ENCODE measurements at regions not wholly inside any gene's neighbourhood (a gene's known extent, or its start where the extent isn't known, plus 50 kb on each side); places are given as distances from the start of the nearest gene placed in this dataset.

- no peak for DNase-seq (ENCODE audit: low read depth in 2 of 2)
Observed at GRCh38 chr2:67462738-67463496, 65.8 kb downstream of the ETAA1 start.

GRCh38 chr2:67463810-67464209, 66.7 kb downstream of the ETAA1 start:
- DNase-seq (ENCODE audit: low read depth in 2 of 2) = no peak

- DNase-seq (ENCODE audit: low read depth in 2 of 2) = no peak
Observed at GRCh38 chr2:67465623-67466022, 68.5 kb downstream of the ETAA1 start.

- no peak for DNase-seq (ENCODE audit: low read depth in 2 of 2)
Observed at GRCh38 chr2:67466734-67467133, 69.6 kb downstream of the ETAA1 start.

GRCh38 chr2:67471681-67472080, 74.5 kb downstream of the ETAA1 start:
- DNase-seq (ENCODE audit: low read depth in 2 of 2) = no peak

GRCh38 chr2:67476809-67477790, 80.0 kb downstream of the ETAA1 start:
- DNase-seq (ENCODE audit: low read depth in 2 of 2) = no peak

GRCh38 chr2:67479261-67479660, 82.1 kb downstream of the ETAA1 start:
- DNase-seq (ENCODE audit: low read depth in 2 of 2) = no peak

GRCh38 chr2:67485431-67485830, 88.3 kb downstream of the ETAA1 start:
- DNase-seq (ENCODE audit: low read depth in 2 of 2) = no peak

- no peak for DNase-seq (ENCODE audit: low read depth in 2 of 2)
Observed at GRCh38 chr2:67486041-67486796, 89.1 kb downstream of the ETAA1 start.

GRCh38 chr2:67487993-67488392, 90.9 kb downstream of the ETAA1 start:
- no peak for DNase-seq (ENCODE audit: low read depth in 2 of 2)

GRCh38 chr2:67489396-67489795, 92.3 kb downstream of the ETAA1 start:
- DNase-seq (ENCODE audit: low read depth in 2 of 2) = no peak

GRCh38 chr2:67498931-67499330, 101.8 kb downstream of the ETAA1 start:
- no peak for DNase-seq (ENCODE audit: low read depth in 2 of 2)

GRCh38 chr2:67499989-67500388, 102.9 kb downstream of the ETAA1 start:
- DNase-seq (ENCODE audit: low read depth in 2 of 2) = no peak

- DNase-seq (ENCODE audit: low read depth in 2 of 2) = no peak
Observed at GRCh38 chr2:67500541-67500940, 103.4 kb downstream of the ETAA1 start.

- DNase-seq (ENCODE audit: low read depth in 2 of 2) = no peak
Observed at GRCh38 chr2:67502346-67503065, 105.4 kb downstream of the ETAA1 start.

- DNase-seq (ENCODE audit: low read depth in 2 of 2) = no peak
Observed at GRCh38 chr2:67503066-67503795, 106.1 kb downstream of the ETAA1 start.

GRCh38 chr2:67510745-67511144, 113.6 kb downstream of the ETAA1 start:
- DNase-seq (ENCODE audit: low read depth in 2 of 2) = no peak

GRCh38 chr2:67514515-67514914, 117.4 kb downstream of the ETAA1 start:
- no peak for DNase-seq (ENCODE audit: low read depth in 2 of 2)

- DNase-seq (ENCODE audit: low read depth in 2 of 2) = no peak
Observed at GRCh38 chr2:67515056-67515455, 117.9 kb downstream of the ETAA1 start.

GRCh38 chr2:67515538-67515937, 118.4 kb downstream of the ETAA1 start:
- DNase-seq (ENCODE audit: low read depth in 2 of 2) = no peak

GRCh38 chr2:67516362-67516761, 119.2 kb downstream of the ETAA1 start:
- DNase-seq (ENCODE audit: low read depth in 2 of 2) = no peak
